Activated CD4-positive, alpha-beta memory T cell treated with anti-CD3 and anti-CD28 coated beads, Interleukin-2, amount 10 ng/mL, durations not matched to agents 7 days and 5 days (primary cell): ENCODE measurements at regions not wholly inside any gene's neighbourhood (a gene's known extent, or its start where the extent isn't known, plus 50 kb on each side); places are given as distances from the start of the nearest gene placed in this dataset.
"Not testable (repeated sequence)": the region's sequence is repeated elsewhere in the genome, so short reads cannot be mapped to it uniquely, and the experiment has no call there.

Experiments
- CTCF ChIA-PET: fragments of 350-600 bp; sonication (Branson Sonifier 250); formaldehyde crosslinking; loops from one replicate; lab custom pipeline; 2021; ENCODE audit warnings: antibody characterized with exemption, inconsistent platforms; lab: Charles Lee
- POLR2A ChIA-PET: fragments of 350-600 bp; sonication (Branson Sonifier 250); formaldehyde crosslinking; loops from one replicate; lab custom pipeline; 2021; ENCODE audit warnings: antibody characterized with exemption; lab: Charles Lee
- DNase-seq: peaks from one replicate; pipeline ENCODE4 v3.0.0-alpha.2; 2020
- H3K27ac Mint-ChIP-seq: one replicate; pipeline ENCODE4 v1.8.0; 2021; ENCODE audit warnings: mild to moderate bottlenecking, mixed read lengths
- H3K27me3 Mint-ChIP-seq: one replicate; pipeline ENCODE4 v1.8.0; 2021; ENCODE audit warnings: mixed read lengths
- H3K36me3 Mint-ChIP-seq: one replicate; pipeline ENCODE4 v1.8.0; 2021; ENCODE audit warnings: low read depth, mixed read lengths
- H3K4me1 Mint-ChIP-seq: one replicate; pipeline ENCODE4 v1.8.0; 2021; ENCODE audit warnings: mixed read lengths
- H3K4me3 Mint-ChIP-seq: one replicate; pipeline ENCODE4 v1.8.0; 2021; ENCODE audit warnings: mild to moderate bottlenecking, mixed read lengths
- H3K9me3 Mint-ChIP-seq: one replicate; pipeline ENCODE4 v1.8.0; 2021; ENCODE audit warnings: mixed read lengths

DNA sequence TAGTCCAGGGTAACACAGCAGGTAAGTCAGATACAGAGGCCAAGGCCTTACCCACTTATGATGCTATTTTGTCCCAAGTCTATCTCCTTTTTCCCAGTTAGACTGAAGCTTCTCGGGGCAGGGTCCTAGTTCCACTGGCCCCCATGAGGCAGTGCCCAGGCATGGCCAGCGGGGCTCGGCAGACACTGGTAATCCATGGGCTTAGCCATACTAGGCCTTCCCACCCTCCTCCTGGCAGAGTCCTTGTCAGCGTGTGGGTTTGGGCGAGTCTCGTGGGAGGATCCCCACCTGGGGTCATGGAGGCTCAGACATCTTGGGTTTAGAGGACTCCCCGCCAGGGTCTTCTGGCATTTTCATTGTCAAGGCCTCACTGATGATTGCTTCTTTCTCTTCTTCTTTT lies 84.7 kb upstream of the BRD7 start:
- H3K36me3 Mint-ChIP-seq, result no peaks in the 10 kb centered on the region
- peaks cover 15% of the 10 kb centered on the region for H3K4me1 Mint-ChIP-seq
- ChIA-PET CTCF (no interaction called here), POLR2A (no interaction called here)
- peaks cover 2% of the 10 kb centered on the region for H3K27me3 Mint-ChIP-seq
- DNase-seq, result no peak
- no peak overlapping the region for H3K4me3 Mint-ChIP-seq
- H3K27ac Mint-ChIP-seq, result no peak overlapping the region
- H3K9me3 Mint-ChIP-seq, result no peaks in the 10 kb centered on the region

DNA sequence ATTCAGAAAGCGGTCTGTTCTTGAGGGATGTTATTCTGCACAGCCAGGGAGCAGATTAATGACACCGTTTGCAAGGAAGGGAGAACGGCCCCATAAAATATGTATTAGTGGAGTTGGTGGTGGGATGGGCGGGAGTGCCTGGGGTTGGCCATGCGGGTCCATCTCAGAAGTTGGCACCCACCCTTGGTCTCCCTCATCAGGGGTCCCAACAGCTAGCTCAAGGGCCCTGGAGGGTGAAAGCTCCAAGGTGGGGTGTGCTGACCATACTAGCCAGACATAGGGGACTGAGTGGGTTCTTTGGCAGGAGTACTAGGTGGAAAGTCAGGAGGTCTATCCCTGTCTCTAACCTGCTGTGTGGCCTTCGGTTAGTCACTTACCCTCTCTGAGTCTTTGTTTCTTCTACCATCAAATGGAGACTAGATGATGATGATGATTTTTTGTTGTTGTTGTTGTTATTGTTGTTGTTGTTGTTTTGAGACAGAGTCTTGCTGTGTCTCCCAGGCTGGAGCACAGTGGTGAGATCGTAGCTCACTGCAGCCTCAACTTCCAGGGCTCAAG lies 83.2 kb upstream of the BRD7 start:
- H3K4me3 Mint-ChIP-seq, result no peak overlapping the region
- peaks cover 2% of the 10 kb centered on the region for H3K27me3 Mint-ChIP-seq
- no peak overlapping the region for H3K27ac Mint-ChIP-seq
- no peak for DNase-seq
- CTCF ChIA-PET, result no interaction called here
- peaks cover 5% of the 10 kb centered on the region for H3K4me1 Mint-ChIP-seq
- no peaks in the 10 kb centered on the region for H3K9me3 Mint-ChIP-seq
- POLR2A ChIA-PET, result no interaction called here
- H3K36me3 Mint-ChIP-seq, result no peaks in the 10 kb centered on the region

DNA sequence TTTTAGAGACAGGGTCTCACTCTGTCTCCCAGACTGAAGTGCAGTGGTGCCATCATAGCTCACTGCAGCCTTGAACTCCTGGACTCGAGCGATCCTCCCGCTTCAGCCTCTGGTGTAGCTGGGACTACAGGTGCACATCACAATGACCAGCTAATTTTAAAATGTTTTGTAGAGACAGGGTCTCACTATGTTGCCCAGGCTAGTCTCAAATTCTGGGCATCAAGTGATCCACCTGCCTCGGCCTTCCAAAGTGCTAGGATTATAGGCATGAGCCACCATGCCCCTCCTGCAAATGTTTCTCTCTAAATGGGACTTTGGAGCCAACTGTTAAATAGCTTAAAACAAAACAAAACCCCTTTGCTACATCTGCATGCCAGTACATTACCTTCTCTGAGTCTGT lies 82.2 kb upstream of the BRD7 start:
- peaks cover 2% of the 10 kb centered on the region for H3K27me3 Mint-ChIP-seq
- CTCF ChIA-PET, result interaction anchor here (0.6 to 0.7 kb wide), 2 partner anchors 79 to 110 kb away, joined by 3 to 4 read pairs; no protein-coding TSS in a partner anchor

GRCh38 chr16:50449800-50450199 lies 81.0 kb upstream of the BRD7 start:
- no peak overlapping the region for H3K4me3 Mint-ChIP-seq
- no peaks in the 10 kb centered on the region for H3K36me3 Mint-ChIP-seq
- peaks cover 2% of the 10 kb centered on the region for H3K27me3 Mint-ChIP-seq
- H3K27ac Mint-ChIP-seq, result no peak overlapping the region
- no peaks in the 10 kb centered on the region for H3K9me3 Mint-ChIP-seq
- no peaks in the 10 kb centered on the region for H3K4me1 Mint-ChIP-seq
- POLR2A ChIA-PET, result no interaction called here
- no peak for DNase-seq
- CTCF ChIA-PET, result interaction anchor here (1.7 kb wide), 1 partner anchor 215 kb away, joined by 3 read pairs; no protein-coding TSS in a partner anchor

More for the DNA sequence above, 82.2 kb upstream of the BRD7 start:
- Mint-ChIP-seq H3K4me1 (no peaks in the 10 kb centered on the region), H3K27ac (no peak overlapping the region), H3K9me3 (no peaks in the 10 kb centered on the region), H3K4me3 (no peak overlapping the region), H3K36me3 (no peaks in the 10 kb centered on the region)
- POLR2A ChIA-PET, result no interaction called here
- no peak for DNase-seq

DNA sequence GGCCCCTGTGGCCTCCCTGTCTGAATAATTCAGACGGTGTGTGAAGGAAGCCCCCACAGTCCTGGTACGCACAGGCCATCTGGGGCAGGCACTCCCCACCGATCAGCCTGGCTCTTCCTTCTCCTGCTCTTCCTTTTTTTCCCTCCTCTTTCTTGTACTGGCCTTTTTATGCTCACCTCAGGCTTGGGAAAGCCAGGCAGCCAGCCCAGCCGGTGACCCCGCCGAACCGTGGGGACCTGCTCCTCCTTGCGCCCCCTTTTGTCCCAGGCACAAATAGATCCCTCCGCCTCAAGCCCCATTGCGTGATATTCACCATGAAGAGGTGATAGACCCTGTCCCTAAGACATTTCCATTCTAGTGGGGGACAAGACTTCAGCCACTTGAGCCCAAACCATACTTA lies 80.2 kb upstream of the BRD7 start:
- H3K27ac Mint-ChIP-seq, result no peak overlapping the region
- CTCF ChIA-PET, result interaction anchor here (1.7 kb wide), 1 partner anchor 216 kb away, joined by 3 read pairs; no protein-coding TSS in a partner anchor
- no peaks in the 10 kb centered on the region for H3K36me3 Mint-ChIP-seq
- H3K9me3 Mint-ChIP-seq, result no peaks in the 10 kb centered on the region
- H3K4me1 Mint-ChIP-seq, result no peaks in the 10 kb centered on the region
- no peak for DNase-seq
- H3K27me3 Mint-ChIP-seq, result peaks cover 2% of the 10 kb centered on the region
- no peak overlapping the region for H3K4me3 Mint-ChIP-seq
- POLR2A ChIA-PET, result no interaction called here

- no peak overlapping the region for H3K27ac Mint-ChIP-seq
- H3K4me3 Mint-ChIP-seq, result no peak overlapping the region
- POLR2A ChIA-PET, result no interaction called here
- H3K9me3 Mint-ChIP-seq, result no peaks in the 10 kb centered on the region
- no peak for DNase-seq
- H3K27me3 Mint-ChIP-seq, result peaks cover 2% of the 10 kb centered on the region
- no peaks in the 10 kb centered on the region for H3K4me1 Mint-ChIP-seq
- H3K36me3 Mint-ChIP-seq, result no peaks in the 10 kb centered on the region
- CTCF ChIA-PET, result interaction anchor here (1.7 kb wide), 1 partner anchor 217 kb away, joined by 3 read pairs; no protein-coding TSS in a partner anchor
Observed at GRCh38 chr16:50448522-50448921, 79.7 kb upstream of the BRD7 start.

DNA sequence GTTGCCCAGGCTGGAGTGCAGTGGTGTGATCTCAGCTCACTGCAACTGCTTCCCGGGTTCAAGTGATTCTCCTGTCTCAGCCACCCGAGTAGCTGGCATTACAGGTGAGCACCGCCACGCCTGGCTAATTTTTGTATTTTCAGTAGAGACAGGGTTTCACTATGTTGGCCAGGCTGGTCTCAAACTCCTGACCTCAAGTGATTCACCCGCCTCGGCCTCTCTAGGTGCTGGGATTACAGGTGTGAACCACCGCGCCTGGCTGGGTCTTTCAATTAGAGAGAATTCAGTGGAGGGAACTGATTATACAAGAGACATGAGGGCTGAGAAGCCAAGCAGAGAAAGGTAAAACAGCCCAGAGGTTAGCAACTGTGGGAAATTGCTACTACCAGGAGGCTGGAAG lies 78.6 kb upstream of the BRD7 start:
- H3K4me3 Mint-ChIP-seq, DNase-seq, POLR2A ChIA-PET, H3K9me3 Mint-ChIP-seq, H3K4me1 Mint-ChIP-seq, H3K36me3 Mint-ChIP-seq, H3K27me3 Mint-ChIP-seq, CTCF ChIA-PET, H3K27ac Mint-ChIP-seq: not testable (repeated sequence)

DNA sequence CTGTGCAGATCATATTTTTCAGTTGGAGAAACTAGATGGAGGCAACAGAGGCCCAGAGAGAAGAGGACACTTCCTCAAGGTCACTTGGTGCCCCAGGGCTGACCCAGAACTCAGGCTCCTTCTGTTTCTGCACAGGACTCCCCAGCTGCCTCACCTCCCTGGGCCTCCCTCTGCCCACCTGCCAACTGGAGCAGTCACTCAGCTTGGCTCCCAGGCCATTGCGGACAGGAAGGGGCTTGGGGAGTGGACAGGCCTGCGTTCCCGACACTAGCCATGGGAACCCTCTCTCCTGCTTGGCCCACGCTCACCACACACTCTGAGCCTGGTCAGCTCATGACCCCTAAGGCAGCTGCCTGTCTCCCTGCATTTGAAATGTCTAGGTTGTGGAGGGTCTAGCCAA lies 78.1 kb upstream of the BRD7 start:
- Mint-ChIP-seq H3K36me3 (no peaks in the 10 kb centered on the region), H3K27me3 (peaks cover 2% of the 10 kb centered on the region)
- POLR2A ChIA-PET, result no interaction called here

DNA sequence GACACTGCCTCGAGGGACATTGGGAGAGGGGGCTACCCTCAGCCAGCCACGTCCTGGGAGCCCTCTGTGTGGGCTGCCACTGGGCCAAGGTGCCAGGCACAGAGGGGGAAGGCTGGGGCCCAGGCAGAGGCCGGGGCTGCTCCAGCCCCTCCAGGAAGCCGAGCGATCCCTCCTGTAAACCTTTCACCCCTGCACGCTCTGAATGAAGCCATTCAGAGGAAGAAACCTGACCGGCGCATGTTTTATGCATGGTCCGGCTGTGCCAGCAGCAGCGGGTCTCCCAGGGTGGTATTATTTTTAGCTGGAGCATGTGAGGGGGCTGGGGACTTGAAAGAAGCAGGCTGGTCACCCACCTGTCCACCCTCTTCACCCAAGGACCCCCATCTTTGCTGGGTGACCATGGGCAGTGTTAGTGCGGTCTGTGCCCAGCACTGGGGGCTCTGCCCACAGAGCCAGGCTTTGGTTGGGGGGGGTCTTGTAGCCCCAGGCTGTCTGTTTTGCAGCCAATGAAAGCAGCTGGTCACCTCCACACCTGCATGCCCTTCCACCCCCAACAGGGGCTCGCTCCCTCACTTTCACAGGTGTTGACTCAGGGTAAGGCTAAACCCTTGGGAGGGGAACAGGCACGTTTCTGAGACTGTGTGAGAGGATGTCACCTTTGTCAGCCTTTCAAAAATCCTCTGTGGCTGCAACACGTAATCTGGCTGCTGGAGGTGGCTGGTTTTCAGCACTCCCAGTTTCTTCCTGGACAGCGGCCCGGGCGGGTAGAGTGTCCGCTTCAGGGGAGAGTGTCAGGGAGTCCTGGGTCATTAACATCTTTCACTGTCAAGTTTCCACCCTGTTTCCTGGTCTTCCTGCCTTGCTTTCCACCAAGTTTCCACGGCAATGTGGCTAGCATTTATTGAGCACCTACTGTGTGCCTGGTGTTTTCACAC lies 77.1 kb upstream of the BRD7 start:
- no peak overlapping the region for H3K27ac Mint-ChIP-seq
- no peak for DNase-seq
- H3K27me3 Mint-ChIP-seq, result peaks cover 2% of the 10 kb centered on the region
- no peak overlapping the region for H3K4me3 Mint-ChIP-seq
- peaks cover 6% of the 10 kb centered on the region for H3K9me3 Mint-ChIP-seq
- no peaks in the 10 kb centered on the region for H3K4me1 Mint-ChIP-seq
- ChIA-PET CTCF (no interaction called here), POLR2A (no interaction called here)
- H3K36me3 Mint-ChIP-seq, result no peaks in the 10 kb centered on the region

More for the DNA sequence above, 78.1 kb upstream of the BRD7 start:
- Mint-ChIP-seq H3K27ac (no peak overlapping the region), H3K9me3 (peaks cover 4% of the 10 kb centered on the region), H3K4me1 (no peaks in the 10 kb centered on the region), H3K4me3 (no peak overlapping the region)
- CTCF ChIA-PET, result no interaction called here
- no peak for DNase-seq

- Mint-ChIP-seq H3K36me3 (no peaks in the 10 kb centered on the region), H3K27me3 (peaks cover 2% of the 10 kb centered on the region), H3K9me3 (peaks cover 17% of the 10 kb centered on the region), H3K27ac (no peak overlapping the region), H3K4me1 (no peaks in the 10 kb centered on the region), H3K4me3 (no peak overlapping the region)
- POLR2A ChIA-PET, result no interaction called here
- CTCF ChIA-PET, result no interaction called here
- no peak for DNase-seq
Observed at GRCh38 chr16:50444526-50444925, 75.7 kb upstream of the BRD7 start.

GRCh38 chr16:50442221-50442620 lies 73.4 kb upstream of the BRD7 start:
- ChIA-PET CTCF (no interaction called here), POLR2A (no interaction called here)
- H3K9me3 Mint-ChIP-seq, result peaks cover 28% of the 10 kb centered on the region
- H3K27me3 Mint-ChIP-seq, result peaks cover 2% of the 10 kb centered on the region
- DNase-seq, result no peak
- no peak overlapping the region for H3K27ac Mint-ChIP-seq
- H3K4me1 Mint-ChIP-seq, result no peaks in the 10 kb centered on the region
- H3K36me3 Mint-ChIP-seq, result no peaks in the 10 kb centered on the region
- no peak overlapping the region for H3K4me3 Mint-ChIP-seq

- DNase-seq, result no peak
- peaks cover 28% of the 10 kb centered on the region for H3K9me3 Mint-ChIP-seq
- POLR2A ChIA-PET, result no interaction called here
- peaks cover 2% of the 10 kb centered on the region for H3K27me3 Mint-ChIP-seq
- no peaks in the 10 kb centered on the region for H3K36me3 Mint-ChIP-seq
- H3K4me3 Mint-ChIP-seq, result no peak overlapping the region
- H3K27ac Mint-ChIP-seq, result no peak overlapping the region
- CTCF ChIA-PET, result no interaction called here
- H3K4me1 Mint-ChIP-seq, result no peaks in the 10 kb centered on the region
Observed at GRCh38 chr16:50441486-50442157, 72.8 kb upstream of the BRD7 start.

- Mint-ChIP-seq H3K27me3 (peaks cover 2% of the 10 kb centered on the region), H3K27ac (no peak overlapping the region), H3K9me3 (peaks cover 28% of the 10 kb centered on the region), H3K4me1 (no peaks in the 10 kb centered on the region), H3K4me3 (no peak overlapping the region), H3K36me3 (no peaks in the 10 kb centered on the region)
- DNase-seq, result no peak
- ChIA-PET CTCF (no interaction called here), POLR2A (no interaction called here)
Observed at GRCh38 chr16:50440991-50441390, 72.2 kb upstream of the BRD7 start.
